ENCODE measurements at regions not wholly inside any gene's neighbourhood (a gene's known extent, or its start where the extent isn't known, plus 50 kb on each side); places are given as distances from the start of the nearest gene placed in this dataset.

- H3K36me3 ChIP-seq (ENCODE audit: insufficient read depth, low read length): no peaks in the 10 kb centered on the region
- no peaks in the 10 kb centered on the region for H3K9me2 ChIP-seq (ENCODE audit: low read depth, low read length)
- no peaks in the 10 kb centered on the region for H3K79me2 ChIP-seq (ENCODE audit: insufficient read depth, low read length)
- H3K4me2 ChIP-seq (ENCODE audit: low read length): no peak overlapping the region
- H3K27me3 ChIP-seq (ENCODE audit: insufficient read depth, low read length): no peaks in the 10 kb centered on the region; the same call in 1 of the 2 replicates
- no peak overlapping the region for H3K9ac ChIP-seq (ENCODE audit: low read length)
- no peaks in the 10 kb centered on the region for H3K9me3 ChIP-seq (ENCODE audit: low read length)
- H2AFZ ChIP-seq (ENCODE audit: low read length): no peak overlapping the region
- H3K4me3 ChIP-seq (ENCODE audit: low read depth, low read length, poor library complexity, severe bottlenecking): no peak overlapping the region
- no peaks in the 10 kb centered on the region for H4K20me1 ChIP-seq (ENCODE audit: insufficient read depth, low read length)
- no peaks in the 10 kb centered on the region for H3K4me1 ChIP-seq (ENCODE audit: insufficient read depth, low read length, severe bottlenecking)
- H3K27ac ChIP-seq (ENCODE audit: low read depth, low read length, poor library complexity, severe bottlenecking): no peak overlapping the region
- H3F3A ChIP-seq (ENCODE audit: insufficient read depth, low read length): no peaks in the 10 kb centered on the region
- no peak for TF ChIP-seq EZH2 (IDR thresholded peaks at IDR 0.05; ENCODE audit: borderline replicate concordance, low read length)
- TF ChIP-seq, protein P1, sequence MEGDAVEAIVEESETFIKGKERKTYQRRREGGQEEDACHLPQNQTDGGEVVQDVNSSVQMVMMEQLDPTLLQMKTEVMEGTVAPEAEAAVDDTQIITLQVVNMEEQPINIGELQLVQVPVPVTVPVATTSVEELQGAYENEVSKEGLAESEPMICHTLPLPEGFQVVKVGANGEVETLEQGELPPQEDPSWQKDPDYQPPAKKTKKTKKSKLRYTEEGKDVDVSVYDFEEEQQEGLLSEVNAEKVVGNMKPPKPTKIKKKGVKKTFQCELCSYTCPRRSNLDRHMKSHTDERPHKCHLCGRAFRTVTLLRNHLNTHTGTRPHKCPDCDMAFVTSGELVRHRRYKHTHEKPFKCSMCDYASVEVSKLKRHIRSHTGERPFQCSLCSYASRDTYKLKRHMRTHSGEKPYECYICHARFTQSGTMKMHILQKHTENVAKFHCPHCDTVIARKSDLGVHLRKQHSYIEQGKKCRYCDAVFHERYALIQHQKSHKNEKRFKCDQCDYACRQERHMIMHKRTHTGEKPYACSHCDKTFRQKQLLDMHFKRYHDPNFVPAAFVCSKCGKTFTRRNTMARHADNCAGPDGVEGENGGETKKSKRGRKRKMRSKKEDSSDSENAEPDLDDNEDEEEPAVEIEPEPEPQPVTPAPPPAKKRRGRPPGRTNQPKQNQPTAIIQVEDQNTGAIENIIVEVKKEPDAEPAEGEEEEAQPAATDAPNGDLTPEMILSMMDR (IDR thresholded peaks at IDR 0.05; ENCODE audit: low read length): no peak
Measured at GRCh38 chr12:93078577-93078976, 149.5 kb upstream of the EEA1 start.

DNA sequence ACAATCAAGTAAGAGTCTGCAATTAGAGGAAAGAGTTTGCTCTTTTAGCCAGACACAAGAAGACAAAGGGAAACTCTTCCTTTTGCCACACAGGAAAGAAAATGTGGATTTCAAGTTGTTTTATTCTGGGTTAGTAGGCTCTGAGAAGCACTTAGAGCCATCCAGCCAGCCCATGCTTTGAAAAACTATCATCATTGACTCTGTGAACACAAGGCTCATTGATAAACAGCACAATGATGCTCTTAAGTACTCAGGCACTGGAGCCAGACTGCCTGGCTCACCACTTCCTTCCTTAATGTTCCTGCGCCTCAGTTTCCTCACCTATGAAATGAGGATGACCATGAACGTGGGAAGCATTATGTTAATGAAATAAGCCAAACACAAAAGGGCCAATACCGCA lies 150.2 kb upstream of the EEA1 start:
- H3K4me2 ChIP-seq (ENCODE audit: low read length): no peak overlapping the region
- no peaks in the 10 kb centered on the region for H3K9me3 ChIP-seq (ENCODE audit: low read length)
- no peak overlapping the region for H3K9ac ChIP-seq (ENCODE audit: low read length)
- no peaks in the 10 kb centered on the region for H3K36me3 ChIP-seq (ENCODE audit: insufficient read depth, low read length)
- H4K20me1 ChIP-seq (ENCODE audit: insufficient read depth, low read length): no peaks in the 10 kb centered on the region
- H3K4me1 ChIP-seq (ENCODE audit: insufficient read depth, low read length, severe bottlenecking): no peaks in the 10 kb centered on the region
- H3K27me3 ChIP-seq (ENCODE audit: insufficient read depth, low read length): no peaks in the 10 kb centered on the region; the same call in 1 of the 2 replicates
- no peaks in the 10 kb centered on the region for H3K9me2 ChIP-seq (ENCODE audit: low read depth, low read length)
- H3K4me3 ChIP-seq (ENCODE audit: low read depth, low read length, poor library complexity, severe bottlenecking): no peak overlapping the region
- H2AFZ ChIP-seq (ENCODE audit: low read length): no peak overlapping the region
- no peak overlapping the region for H3K27ac ChIP-seq (ENCODE audit: low read depth, low read length, poor library complexity, severe bottlenecking)
- no peaks in the 10 kb centered on the region for H3K79me2 ChIP-seq (ENCODE audit: insufficient read depth, low read length)
- no peak for TF ChIP-seq EZH2 (IDR thresholded peaks at IDR 0.05; ENCODE audit: borderline replicate concordance, low read length)
- TF ChIP-seq, protein P1 (IDR thresholded peaks at IDR 0.05; ENCODE audit: low read length): no peak
- no peaks in the 10 kb centered on the region for H3F3A ChIP-seq (ENCODE audit: insufficient read depth, low read length)

- H2AFZ ChIP-seq (ENCODE audit: low read length): no peak overlapping the region
- no peaks in the 10 kb centered on the region; the same call in 1 of the 2 replicates for H3K27me3 ChIP-seq (ENCODE audit: insufficient read depth, low read length)
- H3K4me3 ChIP-seq (ENCODE audit: low read depth, low read length, poor library complexity, severe bottlenecking): no peak overlapping the region
- H3K9me2 ChIP-seq (ENCODE audit: low read depth, low read length): no peaks in the 10 kb centered on the region
- no peak overlapping the region for H3K27ac ChIP-seq (ENCODE audit: low read depth, low read length, poor library complexity, severe bottlenecking)
- no peaks in the 10 kb centered on the region for H3K4me1 ChIP-seq (ENCODE audit: insufficient read depth, low read length, severe bottlenecking)
- no peaks in the 10 kb centered on the region for H3K36me3 ChIP-seq (ENCODE audit: insufficient read depth, low read length)
- H3K9me3 ChIP-seq (ENCODE audit: low read length): no peaks in the 10 kb centered on the region
- H3K9ac ChIP-seq (ENCODE audit: low read length): no peak overlapping the region
- H3K79me2 ChIP-seq (ENCODE audit: insufficient read depth, low read length): no peaks in the 10 kb centered on the region
- TF ChIP-seq, protein P1 (IDR thresholded peaks at IDR 0.05; ENCODE audit: low read length): no peak
- TF ChIP-seq EZH2 (IDR thresholded peaks at IDR 0.05; ENCODE audit: borderline replicate concordance, low read length): no peak
- H3F3A ChIP-seq (ENCODE audit: insufficient read depth, low read length): no peaks in the 10 kb centered on the region
- no peaks in the 10 kb centered on the region for H4K20me1 ChIP-seq (ENCODE audit: insufficient read depth, low read length)
- H3K4me2 ChIP-seq (ENCODE audit: low read length): no peak overlapping the region
Measured at GRCh38 chr12:93079976-93080375, 150.9 kb upstream of the EEA1 start.
